Neural cell (in vitro differentiated cells): ENCODE measurements at regions not wholly inside any gene's neighbourhood (a gene's known extent, or its start where the extent isn't known, plus 50 kb on each side); places are given as distances from the start of the nearest gene placed in this dataset.

Experiments used
- CTCF ChIP-seq: fragments of 450-650 bp; IDR thresholded peaks from 2 replicates; pipeline ENCODE4 v1.5.1; 2014; ENCODE audit warnings: antibody characterized with exemption, mild to moderate bottlenecking, moderate library complexity; ENCODE audit not compliant: poor library complexity, severe bottlenecking
- EP300 ChIP-seq: fragments of 450-650 bp; conservative IDR thresholded peaks from 2 replicates; pipeline ENCODE4 v1.6.1; 2014; ENCODE audit warnings: antibody characterized with exemption, mild to moderate bottlenecking, moderate library complexity; ENCODE audit not compliant: poor library complexity, severe bottlenecking
- POLR2AphosphoS5 ChIP-seq: IDR thresholded peaks from 2 replicates; pipeline ENCODE4 v1.6.1; 2012

- TF ChIP-seq POLR2AphosphoS5 (no peak), EP300 (no peak), CTCF (no peak)
Observed at GRCh38 chr4:189355590-189355989, 585.1 kb upstream of the FRG1 start.
